Motor neuron (in vitro differentiated cells): ENCODE measurements at regions not wholly inside any gene's neighbourhood (a gene's known extent, or its start where the extent isn't known, plus 50 kb on each side); places are given as distances from the start of the nearest gene placed in this dataset.

Experiments
- ATAC-seq, 8 experiments: fragments of 200-7000 bp; cut with Tn5 transposase; replicated peaks in 6 of 8; 2 replicates each; pipeline ENCODE4 v1.8.0; 2021; ENCODE audit warnings: mild to moderate bottlenecking in 8 of 8, moderate library complexity in 8 of 8
- H3K27ac ChIP-seq, 2 donors: fragments of 250-450 bp; sonication (Bioruptor Pico); 2 replicates each; pipeline ENCODE4 v1.9.0; 2021; ENCODE audit warnings: antibody characterized with exemption in 2 of 2, mild to moderate bottlenecking in 2 of 2, moderate library complexity in 1 of 2
- H3K4me1 ChIP-seq, 2 donors: fragments of 250-450 bp; sonication (Bioruptor Pico); replicated peaks in 1 of 2; 2 replicates each; pipeline ENCODE4 v1.6.1; 2021; ENCODE audit warnings: antibody characterized with exemption in 2 of 2, mild to moderate bottlenecking in 2 of 2, moderate library complexity in 1 of 2
- H3K4me3 ChIP-seq, 5 donors: fragments of 250-450 bp; sonication (Bioruptor Pico); 2 replicates each; pipeline ENCODE4 v1.9.0; 2021; ENCODE audit warnings: antibody characterized with exemption in 5 of 5, mild to moderate bottlenecking in 5 of 5, moderate library complexity in 4 of 5
- WGBS, 10 experiments: fragments of 450-650 bp; shearing (Covaris generic); methylation state at CpG; one replicate each; pipeline ENCODE4 v1.0.0; 2022; 5-methylcytosine and 5-hydroxymethylcytosine counted together
- in situ Hi-C, 9 experiments: fragments of 400-800 bp; cut with MboI; loops; one replicate each; pipeline ENCODE4 v1.15.0; 2021; ENCODE audit warnings: low sequenced_read_pairs in 9 of 9, low pct_unique_long_range_greater_than_20kb in 2 of 9; ENCODE audit not compliant: unreplicated experiment in 9 of 9

DNA sequence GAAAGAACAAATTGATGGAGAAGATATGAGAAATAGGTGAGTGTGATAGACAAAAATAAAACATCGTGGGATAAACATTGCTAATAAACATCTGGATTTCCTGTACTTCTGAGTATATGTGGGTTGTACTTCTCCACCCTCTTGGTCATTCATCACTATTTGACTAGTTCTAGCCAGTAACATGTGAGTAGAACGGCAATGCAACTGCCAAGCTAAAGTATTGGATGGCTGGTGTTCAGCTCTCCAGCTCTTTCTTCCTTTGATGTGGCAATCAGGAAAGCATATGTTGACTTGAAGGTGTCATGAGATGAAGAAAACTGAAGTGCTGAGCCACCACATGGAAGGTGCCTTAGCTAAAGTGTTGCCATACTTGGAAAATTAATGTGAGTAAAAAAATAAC is 144.9 kb downstream of the SCG2 start:
- Histone ChIP-seq H3K4me3 (no peak overlapping the region), H3K27ac (no peak overlapping the region), H3K4me1 (peaks cover 0 to 11% of the 10 kb centered on the region in 2 donors)
- 0 to 86% (median 64%) methylated on average over 2 of the region's 2 CpGs; no CpG with 5 or more reads in 2 of the 10 experiments for WGBS, 10 experiments
- ATAC-seq, result no peak
- in situ Hi-C loops, result no loop called here

DNA sequence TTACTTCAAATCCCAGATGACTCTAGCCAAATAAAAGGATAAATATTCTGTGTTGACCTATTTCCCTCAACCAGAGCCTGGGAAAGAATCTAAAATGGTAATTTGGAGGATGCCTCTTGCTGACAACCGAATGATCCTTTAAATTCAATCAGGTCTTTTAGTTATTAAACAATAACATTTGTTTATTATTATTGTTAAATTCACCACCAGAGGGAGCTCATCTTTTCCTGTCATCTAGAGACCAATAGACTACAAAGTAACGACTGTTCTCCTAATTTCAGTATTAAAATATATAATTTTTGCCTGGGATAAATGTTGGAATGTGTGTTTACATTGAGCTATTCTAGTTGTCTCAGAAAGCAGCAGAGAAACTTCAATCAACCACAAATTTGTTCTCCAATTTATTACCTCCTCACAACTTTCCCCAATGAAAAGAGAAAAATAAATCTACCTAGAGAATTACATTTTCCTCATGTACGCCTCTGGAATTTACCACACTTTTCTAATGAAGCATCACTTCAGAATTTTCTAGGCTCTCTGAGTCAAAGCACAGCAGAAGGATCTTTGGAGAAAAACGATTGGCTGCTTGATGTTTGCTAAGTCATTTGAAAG is 142.7 kb downstream of the SCG2 start:
- WGBS, 10 experiments, result 11 to 70% (median 45%) methylated on average over 1 to 4 of the region's 4 CpGs
- Histone ChIP-seq H3K4me3 (no peak overlapping the region), H3K27ac (no peak overlapping the region), H3K4me1 (peaks cover 0 to 11% of the 10 kb centered on the region in 2 donors)
- no peak for ATAC-seq
- in situ Hi-C loops, result no loop called here

DNA sequence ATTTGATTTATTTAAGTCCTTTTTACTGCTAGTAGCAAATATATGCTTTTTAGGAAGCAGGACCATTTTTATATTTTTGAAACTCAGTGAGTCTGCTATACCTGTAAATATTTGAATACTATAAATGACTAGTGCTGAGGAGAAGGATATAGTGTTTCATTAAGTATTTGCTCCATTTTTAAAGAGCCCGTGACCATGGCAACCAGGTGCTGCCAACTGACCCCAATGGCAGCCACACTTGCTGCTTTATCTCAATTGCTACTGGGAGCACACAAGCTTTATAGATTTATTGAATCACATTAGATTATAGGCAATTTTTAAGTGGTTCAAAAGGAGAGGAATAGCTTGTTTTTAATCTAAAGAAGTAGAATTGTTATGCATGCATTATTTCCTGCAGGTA is 142.0 kb downstream of the SCG2 start:
- no peak overlapping the region for H3K27ac ChIP-seq
- WGBS, 10 experiments, result 58 to 100% (median 89%) methylated on average over 1 of the region's 1 CpG; no CpG with 5 or more reads in 3 of the 10 experiments
- in situ Hi-C loops, result no loop called here
- no peak overlapping the region for H3K4me3 ChIP-seq
- no peak for ATAC-seq
- peaks cover 0 to 11% of the 10 kb centered on the region in 2 donors for H3K4me1 ChIP-seq

DNA sequence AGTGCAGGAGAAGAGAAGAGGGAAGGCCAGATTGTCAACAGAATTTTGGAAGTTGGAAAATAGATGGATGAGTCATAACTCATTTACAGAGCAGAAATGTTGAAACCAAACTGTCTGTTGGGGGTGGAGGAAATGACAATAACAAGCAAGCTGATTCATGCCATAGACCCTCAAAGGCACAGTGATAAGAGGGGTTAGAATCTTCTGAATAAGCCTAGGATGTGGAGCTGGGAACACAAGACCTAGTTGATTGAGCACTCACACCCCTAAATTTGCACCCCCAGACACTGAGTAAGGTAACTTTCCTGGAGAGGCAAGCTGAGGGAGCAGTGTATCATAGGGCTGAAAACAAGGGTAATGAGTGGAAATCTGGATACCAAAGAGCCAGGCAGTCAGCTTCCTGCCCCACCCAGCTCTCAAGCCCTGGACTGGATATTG is 141.4 kb downstream of the SCG2 start:
- in situ Hi-C loops, result no loop called here

DNA sequence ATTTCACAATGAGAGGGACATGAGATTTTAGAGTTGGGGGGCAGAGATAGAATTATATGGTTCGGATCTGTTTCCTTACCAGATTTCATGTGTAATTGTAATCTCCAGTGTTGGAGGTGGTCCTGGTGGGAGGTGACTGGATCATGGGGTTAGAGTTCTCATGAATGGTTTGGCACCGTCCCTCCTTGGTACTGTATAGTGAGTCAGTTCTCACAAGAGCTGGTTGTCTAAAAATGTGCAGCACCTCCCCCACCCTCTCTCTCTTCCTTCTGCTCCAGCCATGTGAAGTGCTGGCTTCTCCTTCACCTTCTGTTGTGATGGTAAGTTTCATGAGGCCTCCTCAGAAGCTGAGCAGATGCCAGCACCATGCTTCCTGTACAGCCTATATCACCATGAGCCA is 138.1 kb downstream of the SCG2 start:
- in situ Hi-C loops, result no loop called here
- Histone ChIP-seq H3K4me1 (peaks cover 10 to 21% of the 10 kb centered on the region in 2 donors), H3K27ac (no peak overlapping the region), H3K4me3 (no peak overlapping the region)
- WGBS, 10 experiments, result 40 to 100% (median 83%) methylated on average over 1 to 2 of the region's 2 CpGs; no CpG with 5 or more reads in 4 of the 10 experiments
- no peak for ATAC-seq

More for the DNA sequence above, 141.4 kb downstream of the SCG2 start:
- H3K4me3 ChIP-seq, result no peak overlapping the region
- peaks cover 0 to 11% of the 10 kb centered on the region in 2 donors for H3K4me1 ChIP-seq
- ATAC-seq, result peak in 2 of 8 experiments; percentile 63 to 71
- no peak overlapping the region for H3K27ac ChIP-seq

DNA sequence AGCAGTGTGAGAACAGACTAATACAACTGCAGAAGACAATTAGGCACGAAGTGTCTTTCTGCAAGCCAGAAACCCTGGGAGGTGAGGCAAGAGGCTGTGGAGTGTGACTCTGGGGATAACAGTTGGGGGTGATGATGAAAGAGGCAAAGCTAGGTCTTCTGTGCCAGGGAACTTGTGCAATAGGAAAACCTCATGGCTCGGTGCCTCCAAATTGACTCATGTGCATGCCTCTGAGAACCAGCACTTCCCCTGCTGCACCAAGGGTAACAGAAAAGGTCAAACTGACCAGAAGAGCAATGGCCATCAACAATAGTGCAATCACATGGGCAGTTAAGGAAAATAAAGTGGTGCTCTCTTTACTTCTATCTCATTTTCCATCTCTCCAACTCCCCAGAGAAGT is 136.4 kb downstream of the SCG2 start:
- in situ Hi-C loops, result no loop called here
- ATAC-seq, result peak in 2 of 8 experiments; percentile 50 to 60
- WGBS, 10 experiments, result 11 to 100% (median 64%) methylated on average over 1 to 2 of the region's 2 CpGs; no CpG with 5 or more reads in 4 of the 10 experiments
- H3K27ac ChIP-seq, result no peak overlapping the region
- H3K4me3 ChIP-seq, result no peak overlapping the region
- peaks cover 24 to 26% of the 10 kb centered on the region in 2 donors for H3K4me1 ChIP-seq

DNA sequence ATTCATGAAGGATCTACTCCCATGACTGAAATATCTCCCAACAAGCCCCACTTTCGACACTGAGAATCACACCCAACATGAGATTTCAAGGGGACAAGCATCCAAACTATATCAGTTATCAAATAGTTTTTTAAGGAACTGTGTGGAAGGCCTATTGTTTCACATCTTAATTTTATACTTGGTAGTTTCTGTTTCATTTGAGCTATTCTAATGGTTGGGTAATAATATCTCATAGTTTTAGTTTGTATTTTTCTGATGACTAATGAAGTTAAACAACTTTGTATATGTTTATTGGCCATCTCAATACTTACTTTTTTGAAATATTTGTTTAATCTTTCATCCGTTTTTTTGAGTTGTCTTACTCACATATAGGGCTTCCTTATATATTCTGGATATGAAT is 135.0 kb downstream of the SCG2 start:
- WGBS, 10 experiments, result 14 to 100% (median 68%) methylated on average over 1 to 2 of the region's 2 CpGs; no CpG with 5 or more reads in 1 of the 10 experiments
- peaks cover 23 to 26% of the 10 kb centered on the region in 2 donors for H3K4me1 ChIP-seq
- no peak overlapping the region for H3K27ac ChIP-seq
- ATAC-seq, result no peak
- H3K4me3 ChIP-seq, result no peak overlapping the region
- in situ Hi-C loops, result no loop called here

DNA sequence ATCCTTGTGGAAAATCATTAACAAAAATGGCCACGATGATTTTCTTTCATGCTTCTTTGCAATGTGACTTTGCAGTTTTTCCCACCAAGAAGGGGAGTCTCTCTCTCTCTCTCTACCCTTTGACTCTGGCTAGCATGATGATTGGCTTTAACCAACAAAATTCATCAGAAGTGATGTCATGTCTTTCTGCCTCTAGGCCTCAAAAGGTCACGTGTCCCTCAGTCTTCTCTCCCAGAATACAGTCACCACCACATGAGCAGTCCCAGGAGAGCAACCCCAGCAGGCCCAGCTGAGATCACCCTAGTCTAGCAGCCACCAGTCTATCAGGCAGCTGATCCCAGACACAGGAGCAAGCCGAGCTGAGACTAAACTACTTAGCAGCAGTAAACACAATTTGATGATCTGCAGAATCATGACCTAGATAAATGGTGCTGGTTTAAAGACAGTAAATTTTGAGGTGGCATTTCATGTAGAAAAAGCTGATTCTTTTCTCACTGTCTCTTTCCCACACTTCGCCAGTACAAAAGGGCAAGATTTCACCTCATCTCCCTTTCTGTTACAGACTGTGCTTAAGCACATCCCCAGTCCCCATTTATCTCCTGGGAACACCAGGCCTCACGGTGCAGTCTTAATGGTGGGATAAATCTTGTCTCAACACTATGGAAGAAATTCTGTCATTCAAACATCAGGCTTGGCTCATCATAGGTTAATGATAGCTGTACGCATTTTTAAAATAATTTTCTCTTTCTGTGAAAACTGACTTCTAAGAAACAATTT is 132.7 kb downstream of the SCG2 start:
- peak in 7 of 8 experiments; percentile 77 to 100 (median 99) for ATAC-seq
- H3K27ac ChIP-seq, result peak overlapping the region; percentile 31 to 80
- no peak overlapping the region for H3K4me3 ChIP-seq
- WGBS, 10 experiments, result 6 to 100% (median 51%) methylated on average over 1 to 6 of the region's 6 CpGs
- in situ Hi-C loops, result no loop called here
- H3K4me1 ChIP-seq, result peaks cover 23 to 26% of the 10 kb centered on the region in 2 donors

DNA sequence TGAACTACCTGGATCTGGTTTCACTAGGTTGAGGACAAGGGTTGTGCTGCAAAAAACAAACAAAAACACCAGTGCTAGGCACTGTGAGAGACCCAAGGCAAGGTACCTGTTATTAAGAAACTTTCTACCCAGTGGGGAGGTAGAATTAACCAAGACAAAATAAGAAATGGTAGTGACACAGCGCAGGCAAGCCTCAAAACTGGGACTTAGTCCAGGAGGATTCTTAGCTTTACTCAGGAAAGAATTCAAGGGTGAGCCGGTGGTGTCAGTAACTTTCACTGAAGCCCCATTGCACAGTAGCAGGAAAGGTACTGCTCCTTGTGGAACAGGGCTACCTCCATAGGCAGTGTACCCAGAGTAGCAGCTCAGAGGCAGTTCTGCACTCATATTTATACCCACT is 131.6 kb downstream of the SCG2 start:
- H3K4me1 ChIP-seq, result peaks cover 23 to 28% of the 10 kb centered on the region in 2 donors
- no peak for ATAC-seq
- in situ Hi-C loops, result no loop called here
- no peak overlapping the region for H3K4me3 ChIP-seq
- H3K27ac ChIP-seq, result no peak overlapping the region
- WGBS, 10 experiments, result 0 to 100% (median 49%) methylated on average over 1 to 2 of the region's 2 CpGs; no CpG with 5 or more reads in 2 of the 10 experiments

DNA sequence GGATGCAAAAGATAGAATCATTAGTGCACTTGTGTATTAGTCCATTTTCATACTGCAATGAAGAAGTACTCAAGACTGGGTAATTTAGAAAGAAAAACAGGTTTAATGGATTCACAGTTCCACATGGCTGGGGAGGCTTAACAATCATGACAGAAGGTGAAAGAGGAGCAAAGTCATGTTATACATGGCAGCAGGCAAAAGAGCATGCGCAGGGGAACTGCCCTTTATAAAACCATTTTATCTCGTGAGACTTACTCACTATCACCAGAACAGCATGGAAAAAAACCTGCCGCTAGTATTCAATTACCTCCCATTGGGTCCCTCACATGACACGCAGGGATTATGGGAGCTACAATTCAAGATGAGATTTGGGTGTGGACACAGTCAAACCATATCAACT is 129.4 kb downstream of the SCG2 start:
- 50 to 100% (median 100%) methylated on average over 1 to 3 of the region's 4 CpGs; no CpG with 5 or more reads in 2 of the 10 experiments for WGBS, 10 experiments
- H3K27ac ChIP-seq, result no peak overlapping the region
- ATAC-seq, result no peak
- in situ Hi-C loops, result no loop called here
- no peak overlapping the region for H3K4me3 ChIP-seq
- peaks cover 23 to 28% of the 10 kb centered on the region in 2 donors for H3K4me1 ChIP-seq

DNA sequence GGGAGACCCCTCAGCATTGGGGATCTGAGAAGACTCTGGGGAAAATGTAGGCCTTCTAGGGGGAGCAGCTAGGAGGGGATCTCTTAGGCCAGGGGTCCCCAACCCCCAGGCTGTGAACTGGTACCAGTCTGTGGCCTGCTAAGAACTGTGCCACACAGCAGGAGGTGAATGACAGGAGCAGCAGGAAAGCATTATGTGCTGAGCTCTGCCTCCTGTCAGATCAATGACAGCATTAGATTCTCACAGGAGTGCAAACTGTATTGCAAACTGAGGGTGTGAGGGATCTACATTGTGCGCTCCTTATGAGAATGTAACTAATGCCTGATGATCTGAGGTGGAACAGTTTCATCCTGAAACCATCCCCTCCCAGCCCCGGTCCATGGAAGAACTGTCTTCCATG is 127.3 kb downstream of the SCG2 start:
- in situ Hi-C loops, result no loop called here
- H3K27ac ChIP-seq, result no peak overlapping the region
- ATAC-seq, result no peak
- 57 to 100% (median 84%) methylated on average over 1 to 2 of the region's 2 CpGs; no CpG with 5 or more reads in 4 of the 10 experiments for WGBS, 10 experiments
- peaks cover 5 to 10% of the 10 kb centered on the region in 2 donors for H3K4me1 ChIP-seq
- H3K4me3 ChIP-seq, result no peak overlapping the region

DNA sequence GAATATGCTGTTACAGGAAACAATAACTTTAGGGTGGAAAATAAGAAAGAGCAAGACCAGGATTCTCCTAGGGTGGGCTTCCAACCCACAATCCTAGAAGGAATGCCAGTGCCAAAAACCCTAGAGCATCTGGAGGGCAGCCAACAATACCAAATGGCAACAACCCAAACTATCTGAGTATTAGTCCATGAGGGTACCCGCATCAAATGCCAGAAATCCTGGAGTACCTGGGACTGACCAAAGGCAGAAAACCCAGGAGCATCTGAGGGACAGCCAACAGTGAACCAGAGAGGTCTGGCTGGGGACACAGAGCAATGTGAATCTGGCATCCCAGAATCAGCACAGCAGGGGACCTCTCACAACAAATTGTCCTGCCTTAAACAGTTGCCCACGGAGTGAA is 126.3 kb downstream of the SCG2 start:
- no peak overlapping the region for H3K27ac ChIP-seq
- H3K4me3 ChIP-seq, result no peak overlapping the region
- in situ Hi-C loops, result no loop called here
- 47 to 100% (median 89%) methylated on average over 1 to 2 of the region's 2 CpGs for WGBS, 10 experiments
- no peak for ATAC-seq
- peaks cover 0 to 2% of the 10 kb centered on the region in 2 donors for H3K4me1 ChIP-seq

DNA sequence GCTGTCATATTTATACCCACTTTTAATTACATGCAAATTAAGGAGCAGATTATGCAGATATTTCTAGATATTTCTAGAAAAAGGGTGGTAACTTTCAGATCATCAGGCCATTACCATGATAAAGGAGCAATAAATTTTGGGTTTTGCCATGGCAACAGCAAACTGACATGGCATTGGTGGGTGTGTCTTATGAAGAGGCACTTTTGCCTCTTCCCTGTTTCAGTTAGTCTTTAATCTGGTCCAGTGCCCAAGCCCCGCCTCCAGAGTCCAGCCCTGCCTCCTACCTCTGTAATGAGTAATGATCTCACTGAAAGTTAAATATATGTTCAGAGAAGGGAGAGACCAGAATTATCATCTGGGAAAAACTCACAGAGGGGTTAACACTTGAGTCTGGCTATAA is 124.8 kb downstream of the SCG2 start:
- in situ Hi-C loops, result no loop called here
- ATAC-seq, result peak; percentile 42 to 96 (median 78)
- WGBS, 10 experiments, result 100% methylated on average over 1 of the region's 1 CpG; no CpG with 5 or more reads in 5 of the 10 experiments
- no peak overlapping the region for H3K27ac ChIP-seq
- H3K4me3 ChIP-seq, result no peak overlapping the region
- H3K4me1 ChIP-seq, result peaks cover 0 to 2% of the 10 kb centered on the region in 2 donors
